NCI-H526 treated with DMSO at 0.1 percent for 48 hours (cell line): ENCODE measurements at regions not wholly inside any gene's neighbourhood (a gene's known extent, or its start where the extent isn't known, plus 50 kb on each side); places are given as distances from the start of the nearest gene placed in this dataset.
"Not testable (repeated sequence)": the region's sequence is repeated elsewhere in the genome, so short reads cannot be mapped to it uniquely, and the experiment has no call there.

Experiments
- DNase-seq: peaks from one replicate; lab custom pipeline; 2025; lab: John Stamatoyannopoulos, UW

DNA sequence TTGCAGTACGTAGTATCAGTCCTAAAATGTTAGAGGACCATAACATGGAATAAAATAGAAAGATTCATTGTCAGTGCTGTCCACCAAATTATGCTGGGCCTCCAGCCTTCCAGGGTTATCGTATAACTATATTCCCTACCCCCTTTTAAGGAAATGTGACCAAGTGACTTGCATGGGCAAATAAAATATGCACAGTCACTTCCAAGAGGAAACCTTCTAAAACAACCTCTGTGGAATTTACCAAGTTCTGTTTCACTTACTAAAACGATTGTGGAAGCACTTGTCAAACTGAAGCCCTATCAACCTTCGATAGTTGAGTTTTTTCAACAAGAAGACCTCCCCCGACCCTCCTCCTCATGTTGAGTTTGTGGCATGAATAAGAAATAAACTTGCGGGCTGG lies 345.4 kb upstream of the C16orf82 start:
- no peak for DNase-seq

DNA sequence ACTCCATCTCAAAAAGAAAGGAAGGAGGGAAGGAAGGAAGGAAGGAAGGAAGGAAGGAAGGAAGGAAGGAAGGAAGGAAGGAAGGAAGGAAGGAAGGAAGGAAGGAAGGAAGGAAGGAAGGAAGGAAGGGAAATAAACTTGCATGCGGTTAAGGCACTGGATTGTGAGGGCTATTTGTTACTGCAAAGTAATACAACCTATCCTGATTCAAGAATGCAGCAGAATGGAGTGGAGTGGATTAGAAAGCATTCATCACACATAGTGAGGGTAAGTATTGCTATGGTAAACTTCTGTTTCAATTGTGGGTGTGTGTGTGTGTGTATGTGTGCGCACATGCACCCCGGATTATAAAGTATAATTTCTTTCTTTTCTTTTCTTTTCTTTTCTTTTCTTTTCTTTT lies 344.8 kb upstream of the C16orf82 start:
- DNase-seq, result not testable (repeated sequence)

- no peak for DNase-seq
Observed at GRCh38 chr16:26724189-26724588, 342.5 kb upstream of the C16orf82 start.

- no peak for DNase-seq
Observed at GRCh38 chr16:26727848-26728247, 338.9 kb upstream of the C16orf82 start.

DNA sequence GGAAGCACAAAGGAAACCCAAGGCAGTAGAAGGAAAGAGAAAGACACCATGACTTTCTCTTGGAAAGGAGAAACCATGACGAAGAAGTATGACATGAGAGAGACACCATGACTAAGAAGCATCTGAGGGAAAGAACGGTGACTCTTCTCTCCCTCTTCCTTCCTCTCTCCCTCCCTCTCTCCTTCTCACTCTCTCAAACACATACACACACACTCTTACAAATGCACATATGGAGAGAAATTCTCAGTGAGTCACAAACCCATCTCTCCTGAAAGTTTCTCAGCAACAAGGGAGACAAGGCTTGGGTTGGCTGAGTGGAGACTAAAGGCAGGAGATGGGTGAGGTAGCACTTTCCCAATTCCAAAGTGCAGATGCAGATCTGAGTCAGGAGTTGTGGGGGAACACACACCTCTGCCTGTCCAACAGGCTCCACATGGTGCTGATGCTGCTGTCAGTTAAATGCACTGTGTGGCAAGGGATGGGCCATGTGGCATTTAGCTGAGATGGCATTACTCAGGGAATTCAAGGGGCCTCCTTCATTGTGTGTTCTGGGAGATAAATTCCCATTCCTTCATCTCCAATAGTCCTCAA lies 336.7 kb upstream of the C16orf82 start:
- DNase-seq, result no peak

GRCh38 chr16:26731729-26732128 lies 335.0 kb upstream of the C16orf82 start:
- no peak for DNase-seq

- no peak for DNase-seq
Observed at GRCh38 chr16:26733710-26734109, 333.0 kb upstream of the C16orf82 start.

DNA sequence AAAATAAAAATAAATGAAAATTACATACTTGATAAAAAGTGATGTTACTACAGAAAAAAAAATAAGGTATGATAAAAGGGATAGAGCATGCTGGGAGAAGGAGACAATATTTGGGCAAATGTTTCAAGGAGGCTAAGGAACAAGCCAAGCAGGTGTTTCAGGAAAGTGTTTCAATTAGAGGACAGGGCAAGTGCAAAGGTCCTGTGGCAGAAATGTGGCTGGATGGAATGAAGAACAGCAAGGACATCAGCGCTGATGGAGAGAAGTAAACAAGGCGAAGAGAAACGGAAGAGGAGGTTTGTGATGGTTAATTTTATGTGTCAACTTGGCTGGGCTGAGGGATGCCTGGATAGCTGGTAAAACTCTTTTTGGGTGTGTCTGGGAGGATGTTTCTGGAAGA lies 331.2 kb upstream of the C16orf82 start:
- DNase-seq, result no peak

DNA sequence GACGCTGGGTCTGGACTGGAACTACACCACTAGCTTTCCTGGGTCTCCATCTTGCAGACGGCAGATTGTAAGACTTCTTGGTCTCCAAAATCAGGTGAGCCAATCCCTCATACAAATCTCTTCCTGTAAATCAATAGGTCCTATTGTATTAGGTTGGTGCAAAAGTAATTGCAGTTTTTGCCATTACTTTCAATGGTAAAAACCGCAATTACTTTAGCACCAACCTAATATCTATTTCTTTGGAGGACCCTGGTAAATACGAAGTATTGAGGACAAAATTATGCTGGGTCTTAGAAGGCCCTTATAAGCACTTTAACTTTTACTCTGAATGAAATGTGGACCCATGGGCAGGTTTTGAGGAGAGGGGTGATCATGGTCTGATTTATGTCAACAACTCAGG lies 330.6 kb upstream of the C16orf82 start:
- DNase-seq, result no peak

DNA sequence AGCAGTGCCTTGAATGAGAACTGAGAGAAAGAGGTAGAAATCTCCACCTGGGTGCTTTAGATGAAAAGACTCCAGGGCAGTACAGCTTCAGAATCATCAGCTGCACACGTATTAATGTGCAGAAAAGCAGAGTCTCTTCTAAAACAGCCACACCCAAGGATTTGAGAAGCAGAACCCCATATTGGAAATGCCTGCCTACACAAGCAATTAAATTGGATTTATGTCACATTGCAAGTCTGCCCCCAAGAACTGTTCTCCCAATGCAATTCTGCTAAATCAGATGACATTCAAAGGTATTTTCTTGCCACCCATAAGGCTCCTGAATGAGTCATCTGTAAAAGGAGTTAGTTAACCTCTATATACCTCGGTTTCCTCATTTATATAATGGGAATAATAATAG lies 326.0 kb upstream of the C16orf82 start:
- DNase-seq, result no peak

DNA sequence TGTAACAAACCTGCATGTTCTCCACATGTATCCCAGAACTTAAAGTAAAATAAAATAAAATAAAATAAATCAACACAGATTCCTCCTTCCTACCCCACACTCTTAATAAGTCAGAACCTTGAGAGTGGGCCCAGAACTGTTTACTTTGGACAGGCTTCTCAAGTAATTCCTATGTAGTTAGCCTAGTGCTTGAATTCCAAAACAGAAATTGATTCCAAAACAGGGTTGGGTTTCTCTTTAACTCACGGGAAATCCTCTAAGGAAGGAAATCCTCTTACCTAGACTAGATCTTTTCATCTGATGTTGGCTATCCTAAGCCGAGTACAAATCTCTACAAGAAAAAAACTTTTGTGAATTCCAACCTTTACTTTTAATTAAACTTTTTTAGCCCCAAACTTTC lies 324.7 kb upstream of the C16orf82 start:
- no peak for DNase-seq

DNA sequence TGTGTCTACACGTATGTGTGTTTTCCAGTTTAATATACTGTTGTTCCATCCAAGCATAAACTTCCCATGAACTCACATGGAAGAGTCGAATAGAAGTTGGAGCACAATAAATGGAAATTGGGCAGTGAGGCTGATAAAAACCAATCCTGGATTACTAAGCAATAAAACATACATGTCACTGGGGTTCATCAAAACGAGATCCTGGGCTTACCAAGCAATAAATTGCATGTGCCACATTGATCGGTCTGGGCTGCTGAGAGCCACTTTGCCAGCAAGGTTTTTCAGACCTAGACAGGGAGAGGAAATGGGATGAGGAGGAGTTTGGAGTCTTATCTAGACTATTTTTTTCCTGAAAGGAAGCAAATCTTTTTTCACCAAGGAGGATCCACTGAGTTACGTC lies 322.3 kb upstream of the C16orf82 start:
- DNase-seq, result no peak

GRCh38 chr16:26747760-26748159 lies 319.0 kb upstream of the C16orf82 start:
- no peak for DNase-seq

DNA sequence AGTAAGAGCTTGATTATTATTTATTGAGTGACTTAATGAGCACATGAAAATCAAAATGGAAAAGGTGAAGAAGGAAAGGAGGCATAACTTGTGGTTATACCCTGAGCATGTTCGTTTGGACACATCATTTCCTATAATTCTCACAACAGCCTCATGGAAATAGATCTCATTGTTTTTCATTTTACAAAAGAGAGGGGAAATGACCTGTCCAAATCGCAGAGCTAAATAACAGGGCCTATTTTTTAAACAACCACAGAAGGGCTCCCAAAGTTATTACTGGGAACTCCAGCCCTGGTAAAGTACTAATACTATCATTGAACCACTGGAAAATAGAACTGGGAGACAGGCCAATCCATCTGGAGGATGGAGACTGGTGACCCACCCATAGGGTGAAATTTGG lies 317.7 kb upstream of the C16orf82 start:
- DNase-seq, result no peak

GRCh38 chr16:26752166-26752565 lies 314.6 kb upstream of the C16orf82 start:
- no peak for DNase-seq

GRCh38 chr16:26756633-26757032 lies 310.1 kb upstream of the C16orf82 start:
- no peak for DNase-seq

GRCh38 chr16:26762594-26762993 lies 304.1 kb upstream of the C16orf82 start:
- no peak for DNase-seq

DNA sequence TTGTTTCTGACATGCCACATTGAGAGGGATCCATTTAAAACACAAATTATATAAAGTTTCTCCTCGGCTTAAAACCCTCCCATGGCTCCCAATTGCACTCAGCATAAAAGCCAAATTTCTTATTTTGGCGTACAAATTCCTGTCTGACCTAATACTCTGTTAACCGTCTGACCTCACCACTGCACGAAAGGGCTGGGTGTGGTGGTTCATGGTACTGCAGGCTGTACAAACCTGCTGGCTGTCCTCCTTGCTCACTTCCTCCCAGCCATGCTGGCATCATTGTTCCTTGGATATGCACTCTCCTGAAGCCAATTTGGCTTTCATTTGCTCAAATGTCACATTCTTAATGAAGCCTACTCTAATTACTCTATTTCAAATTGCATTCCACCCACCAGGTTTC lies 301.6 kb upstream of the C16orf82 start:
- no peak for DNase-seq

GRCh38 chr16:26768385-26769010 lies 298.2 kb upstream of the C16orf82 start:
- no peak for DNase-seq

DNA sequence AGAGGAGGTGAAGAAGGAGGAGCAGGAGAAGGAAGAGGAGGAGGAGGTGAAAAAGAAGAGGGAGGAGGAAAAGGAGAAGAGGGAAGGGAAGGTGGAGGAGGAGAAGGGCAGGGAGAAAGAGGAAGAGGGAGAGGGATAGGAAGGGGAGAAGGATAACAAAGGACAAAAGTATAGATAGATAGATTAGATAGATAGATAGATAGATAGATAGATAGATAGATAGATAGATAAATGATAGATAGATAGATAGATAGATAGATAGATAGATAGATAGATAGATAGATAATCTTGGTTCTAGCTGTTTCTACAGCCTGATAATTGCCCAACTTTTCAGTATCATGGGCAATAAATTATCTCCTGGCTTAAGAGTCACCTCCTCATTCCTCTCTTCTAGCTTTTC lies 296.2 kb upstream of the C16orf82 start:
- no peak for DNase-seq

GRCh38 chr16:26772503-26772902 lies 294.2 kb upstream of the C16orf82 start:
- DNase-seq, result no peak

GRCh38 chr16:26777821-26778220 lies 288.9 kb upstream of the C16orf82 start:
- no peak for DNase-seq

- DNase-seq, result no peak
Observed at GRCh38 chr16:26787924-26788323, 278.8 kb upstream of the C16orf82 start.

DNA sequence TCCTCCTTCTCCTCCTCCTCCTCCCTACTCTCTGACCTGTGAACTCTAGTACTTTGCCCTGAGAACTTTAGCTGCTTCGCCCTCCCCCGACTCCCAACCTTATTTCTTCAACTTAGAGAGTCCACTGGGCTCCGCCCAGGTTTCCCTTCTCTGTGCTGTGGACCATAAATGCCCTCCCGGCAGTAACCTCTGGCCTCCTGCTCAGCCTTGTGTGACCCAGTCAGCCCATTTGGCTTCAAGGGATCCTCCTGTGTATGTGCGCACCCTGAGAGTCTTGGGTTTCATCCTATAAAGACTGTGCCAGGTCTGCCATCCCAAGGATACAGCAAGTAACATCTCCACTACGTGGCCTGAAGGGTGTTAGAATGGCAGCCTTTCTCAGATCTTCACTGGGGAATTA lies 275.6 kb upstream of the C16orf82 start:
- DNase-seq, result no peak
